ENCODE measurements at regions not wholly inside any gene's neighbourhood (a gene's known extent, or its start where the extent isn't known, plus 50 kb on each side); places are given as distances from the start of the nearest gene placed in this dataset.
"Not testable (repeated sequence)": the region's sequence is repeated elsewhere in the genome, so short reads cannot be mapped to it uniquely, and the experiment has no call there.

DNA sequence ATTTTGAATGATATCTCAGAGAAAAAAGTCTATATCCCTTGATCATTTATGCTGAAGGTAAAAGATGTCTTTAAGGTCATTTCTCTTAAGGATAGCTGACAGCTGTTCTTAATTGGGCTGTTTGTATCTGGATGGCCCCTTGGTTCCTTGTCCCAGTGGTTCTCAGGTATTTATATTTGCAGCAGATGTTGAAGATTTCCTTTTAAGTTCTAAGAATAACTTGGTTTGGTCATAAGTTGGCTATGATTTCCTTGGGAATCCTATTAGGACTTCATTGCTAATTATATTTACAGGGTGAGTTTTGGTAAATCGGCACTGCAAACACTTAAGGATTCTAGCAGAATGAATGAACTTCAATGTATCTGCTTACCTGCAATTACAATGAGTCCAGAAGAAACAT, 460.4 kb upstream of the SGO1 start:
- H3K27me3 Mint-ChIP-seq: no peaks in the 10 kb centered on the region
- intact Hi-C loops (cut with DNase I, micrococcal nuclease): no loop called here
- no peaks in the 10 kb centered on the region for H3K4me1 Mint-ChIP-seq
- ChIA-PET POLR2A (no interaction called here), CTCF (no interaction called here)
- no peak for ATAC-seq
- no peak for DNase-seq
- H3K36me3 Mint-ChIP-seq (ENCODE audit: low read depth): no peaks in the 10 kb centered on the region
- no peak overlapping the region for H3K27ac Mint-ChIP-seq
- H3K9me3 Mint-ChIP-seq (ENCODE audit: low read depth): peaks cover 4% of the 10 kb centered on the region
- no peak overlapping the region for H3K4me3 Mint-ChIP-seq

DNA sequence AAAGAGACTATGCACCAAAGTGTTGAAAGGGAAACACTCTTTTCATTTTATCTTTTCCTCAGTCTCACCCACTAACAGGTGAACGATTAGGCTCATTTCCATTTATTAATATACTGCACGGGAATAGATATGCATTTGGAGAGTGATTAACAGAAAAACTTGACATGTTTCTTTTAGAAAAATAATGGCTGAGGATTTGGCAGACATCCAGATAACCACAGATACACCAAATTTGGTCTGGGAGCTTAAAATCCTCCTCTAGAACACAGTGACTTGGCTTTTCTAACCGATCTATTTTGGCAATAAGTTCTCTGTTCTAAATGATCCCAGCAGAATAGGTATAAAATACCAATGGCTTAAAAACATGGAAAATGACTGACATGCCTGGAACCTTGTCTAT, 459.3 kb upstream of the SGO1 start:
- ATAC-seq: no peak
- Mint-ChIP-seq H3K9me3 (ENCODE audit: low read depth) (peaks cover 4% of the 10 kb centered on the region), H3K27ac (no peak overlapping the region), H3K27me3 (no peaks in the 10 kb centered on the region), H3K4me3 (no peak overlapping the region), H3K4me1 (no peaks in the 10 kb centered on the region), H3K36me3 (ENCODE audit: low read depth) (no peaks in the 10 kb centered on the region)
- DNase-seq: no peak
- intact Hi-C loops (cut with DNase I, micrococcal nuclease): no loop called here
- CTCF ChIA-PET: no interaction called here
- POLR2A ChIA-PET: no interaction called here

DNA sequence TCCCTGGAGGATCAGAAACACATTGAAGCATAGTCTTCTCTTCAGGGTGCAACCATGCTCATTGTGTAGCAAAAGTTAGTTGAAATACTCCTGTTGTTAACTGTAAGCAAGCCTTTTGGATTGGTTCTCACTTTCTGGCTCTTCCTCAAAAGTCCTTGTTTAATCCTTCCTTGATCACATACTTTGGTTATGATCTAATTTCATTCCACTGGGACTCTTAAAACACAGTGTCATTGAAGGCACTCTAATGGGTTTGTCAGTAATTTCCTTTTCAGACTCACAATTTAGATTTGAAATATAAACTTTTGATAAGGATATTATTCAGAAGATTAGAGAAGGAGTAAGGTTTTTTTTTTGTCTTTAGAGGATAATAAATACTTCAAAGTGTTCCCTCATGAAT, 451.7 kb upstream of the SGO1 start:
- H3K36me3 Mint-ChIP-seq (ENCODE audit: low read depth): no peaks in the 10 kb centered on the region
- ChIA-PET POLR2A (no interaction called here), CTCF (no interaction called here)
- no peak overlapping the region for H3K27ac Mint-ChIP-seq
- no peak overlapping the region for H3K4me3 Mint-ChIP-seq
- ATAC-seq (no peak), DNase-seq (no peak)
- intact Hi-C loops (cut with DNase I, micrococcal nuclease): no loop called here
- no peaks in the 10 kb centered on the region for H3K4me1 Mint-ChIP-seq
- no peaks in the 10 kb centered on the region for H3K27me3 Mint-ChIP-seq
- peaks cover 8% of the 10 kb centered on the region for H3K9me3 Mint-ChIP-seq (ENCODE audit: low read depth)

DNA sequence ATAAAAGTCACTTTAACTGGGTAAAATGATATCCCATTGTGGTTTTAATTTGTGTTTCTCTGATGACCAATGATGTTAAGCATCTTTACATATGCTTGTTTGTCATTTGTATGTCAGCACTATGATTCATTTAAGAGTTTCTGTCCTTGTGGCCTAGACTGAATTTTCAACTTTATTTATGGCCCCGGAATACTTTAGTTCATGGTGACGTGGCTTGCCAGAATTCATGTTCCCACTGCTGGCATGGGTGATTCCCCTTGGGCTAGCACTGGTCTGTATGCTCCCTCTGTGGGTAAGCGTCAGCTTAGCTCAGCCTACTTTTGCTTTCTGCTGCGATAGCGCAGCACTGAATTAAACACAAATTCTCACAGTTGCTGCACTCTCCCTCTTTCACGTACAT, 436.3 kb upstream of the SGO1 start:
- Mint-ChIP-seq H3K27ac (no peak overlapping the region), H3K4me1 (no peaks in the 10 kb centered on the region), H3K9me3 (ENCODE audit: low read depth) (peaks cover 23% of the 10 kb centered on the region), H3K4me3 (no peak overlapping the region), H3K36me3 (ENCODE audit: low read depth) (no peaks in the 10 kb centered on the region), H3K27me3 (no peaks in the 10 kb centered on the region)
- DNase-seq (no peak), ATAC-seq (no peak)
- ChIA-PET POLR2A (no interaction called here), CTCF (no interaction called here)
- intact Hi-C loops (cut with DNase I, micrococcal nuclease): no loop called here

DNA sequence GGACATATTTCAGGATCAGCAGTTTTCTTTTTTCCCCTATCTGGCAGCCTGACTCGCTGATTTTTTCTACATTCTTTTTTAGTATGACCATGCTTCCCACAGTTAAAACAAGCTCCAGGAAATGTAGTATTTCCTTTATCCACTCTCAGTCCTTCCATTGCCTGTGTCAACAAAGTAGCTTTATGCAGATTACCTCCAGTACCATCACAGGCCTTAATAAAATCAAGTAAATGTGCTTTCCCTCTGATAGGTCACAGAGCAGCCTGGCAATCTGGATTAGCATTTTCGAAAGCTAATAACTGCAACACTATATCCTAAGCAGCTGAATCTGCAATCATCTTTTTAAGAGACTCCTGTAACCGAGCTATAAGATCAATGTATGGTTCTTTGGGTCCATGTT, 432.6 kb upstream of the SGO1 start:
- H3K9me3 Mint-ChIP-seq (ENCODE audit: low read depth): peaks cover 27% of the 10 kb centered on the region
- H3K27ac Mint-ChIP-seq; H3K27me3 Mint-ChIP-seq; DNase-seq; intact Hi-C loops (cut with DNase I, micrococcal nuclease); H3K36me3 Mint-ChIP-seq (ENCODE audit: low read depth); CTCF ChIA-PET; H3K4me1 Mint-ChIP-seq; H3K4me3 Mint-ChIP-seq; POLR2A ChIA-PET; ATAC-seq: not testable (repeated sequence)

DNA sequence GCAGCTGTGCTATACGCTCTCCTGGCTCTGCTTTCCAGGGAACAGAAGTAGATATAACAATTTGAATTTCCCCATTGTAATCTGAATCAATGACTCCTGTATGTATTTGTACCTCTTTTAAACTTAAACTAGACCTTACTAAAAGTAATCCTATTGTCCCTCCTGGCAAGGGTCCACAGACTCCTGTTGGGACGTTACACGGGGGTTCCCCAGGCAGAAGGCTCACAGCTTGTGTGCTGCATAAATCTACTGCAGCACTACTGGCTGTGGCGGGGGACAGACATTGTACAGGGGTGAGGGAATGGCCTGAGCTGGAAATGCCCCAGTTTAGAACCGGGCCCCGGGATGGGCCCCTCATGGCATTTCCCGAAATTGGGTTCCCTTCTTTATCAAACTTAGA, 432.2 kb upstream of the SGO1 start:
- intact Hi-C loops (cut with DNase I, micrococcal nuclease); H3K36me3 Mint-ChIP-seq (ENCODE audit: low read depth); CTCF ChIA-PET; H3K27me3 Mint-ChIP-seq; ATAC-seq; DNase-seq; POLR2A ChIA-PET; H3K4me1 Mint-ChIP-seq; H3K27ac Mint-ChIP-seq; H3K4me3 Mint-ChIP-seq: not testable (repeated sequence)
- peaks cover 27% of the 10 kb centered on the region for H3K9me3 Mint-ChIP-seq (ENCODE audit: low read depth)

DNA sequence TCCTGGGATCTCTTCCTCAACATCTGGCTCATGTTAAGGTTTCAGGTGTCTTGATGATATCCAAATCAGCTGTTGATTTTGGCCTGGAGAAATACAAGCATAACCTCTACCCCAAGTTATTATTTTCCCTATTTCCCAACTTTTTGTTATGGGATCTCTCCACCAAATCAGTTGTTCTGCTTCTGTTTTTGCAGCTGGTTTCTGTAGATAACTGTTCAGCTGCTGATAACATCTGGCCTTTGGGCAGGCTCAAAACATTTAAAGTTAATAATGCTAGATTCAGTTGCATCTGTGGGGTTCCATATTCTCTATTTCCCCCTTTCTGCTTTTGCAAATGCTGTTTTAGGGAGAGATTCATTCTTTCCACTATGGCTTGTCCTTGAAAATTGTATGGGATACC, 430.0 kb upstream of the SGO1 start:
- H3K36me3 Mint-ChIP-seq (ENCODE audit: low read depth); H3K4me1 Mint-ChIP-seq; DNase-seq; POLR2A ChIA-PET; H3K4me3 Mint-ChIP-seq; ATAC-seq; CTCF ChIA-PET; H3K27me3 Mint-ChIP-seq; intact Hi-C loops (cut with DNase I, micrococcal nuclease); H3K27ac Mint-ChIP-seq: not testable (repeated sequence)
- H3K9me3 Mint-ChIP-seq (ENCODE audit: low read depth): peaks cover 39% of the 10 kb centered on the region

DNA sequence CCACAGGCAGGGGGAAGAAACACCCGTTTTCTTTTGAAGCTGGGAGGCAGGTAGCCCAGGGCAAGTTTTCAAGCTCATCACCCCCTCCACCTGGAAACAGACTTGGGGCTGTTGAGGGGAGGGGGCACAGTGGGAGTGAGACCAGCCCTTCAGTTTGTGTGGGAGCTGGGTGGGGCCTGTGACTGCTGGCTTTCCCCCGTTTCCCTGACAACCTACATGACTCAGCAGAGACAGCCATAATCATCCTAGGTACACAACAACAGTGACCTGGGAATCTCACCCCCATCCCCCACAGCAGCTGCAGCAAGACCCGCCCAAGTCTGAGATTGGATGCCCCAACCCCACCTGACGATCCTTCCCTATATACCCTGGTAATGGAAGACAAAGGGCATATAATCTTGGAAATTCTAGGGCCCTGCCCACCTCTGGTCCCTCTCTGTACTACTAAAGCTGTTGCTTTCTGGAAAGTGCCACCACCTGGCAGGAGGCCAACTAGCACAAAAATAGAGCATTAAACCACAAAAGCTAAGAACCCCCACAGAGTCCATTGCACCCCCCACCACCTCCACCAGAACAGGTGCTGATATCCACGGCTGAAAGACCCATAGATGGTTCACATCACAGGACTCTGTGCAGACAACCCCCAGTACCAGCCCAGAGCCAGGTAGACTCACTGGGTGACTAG, 422.2 kb upstream of the SGO1 start:
- intact Hi-C loops (cut with DNase I, micrococcal nuclease): no loop called here
- CTCF ChIA-PET: no interaction called here
- no peak for ATAC-seq
- DNase-seq: no peak
- no peaks in the 10 kb centered on the region for H3K4me1 Mint-ChIP-seq
- no peaks in the 10 kb centered on the region for H3K27me3 Mint-ChIP-seq
- peaks cover 59% of the 10 kb centered on the region for H3K9me3 Mint-ChIP-seq (ENCODE audit: low read depth)
- no peak overlapping the region for H3K27ac Mint-ChIP-seq
- peaks cover under 1% of the 10 kb centered on the region for H3K36me3 Mint-ChIP-seq (ENCODE audit: low read depth)
- H3K4me3 Mint-ChIP-seq: no peak overlapping the region
- POLR2A ChIA-PET: no interaction called here

DNA sequence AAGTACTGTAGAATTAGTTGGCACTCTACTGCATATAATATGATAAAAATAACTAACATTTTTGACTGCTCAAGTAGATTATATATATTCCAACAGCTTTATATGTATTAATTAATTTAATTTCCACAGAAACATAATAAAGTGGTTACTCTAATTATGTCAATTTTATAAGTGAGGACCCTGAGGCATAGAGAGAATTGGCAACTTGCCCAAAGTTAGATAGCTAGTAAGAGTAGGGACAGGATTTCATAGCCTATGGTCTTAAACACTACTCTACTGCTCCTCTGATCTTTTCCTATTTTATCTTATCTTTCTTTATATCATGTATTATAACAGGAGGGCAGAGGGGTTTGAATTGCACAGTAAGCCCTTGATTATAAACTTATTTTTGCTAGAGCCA, 418.7 kb upstream of the SGO1 start:
- no peak for DNase-seq
- H3K36me3 Mint-ChIP-seq (ENCODE audit: low read depth): no peaks in the 10 kb centered on the region
- peaks cover 43% of the 10 kb centered on the region for H3K9me3 Mint-ChIP-seq (ENCODE audit: low read depth)
- H3K27me3 Mint-ChIP-seq: no peaks in the 10 kb centered on the region
- POLR2A ChIA-PET: no interaction called here
- intact Hi-C loops (cut with DNase I, micrococcal nuclease): no loop called here
- CTCF ChIA-PET: no interaction called here
- no peaks in the 10 kb centered on the region for H3K4me1 Mint-ChIP-seq
- no peak for ATAC-seq
- no peak overlapping the region for H3K27ac Mint-ChIP-seq
- no peak overlapping the region for H3K4me3 Mint-ChIP-seq

DNA sequence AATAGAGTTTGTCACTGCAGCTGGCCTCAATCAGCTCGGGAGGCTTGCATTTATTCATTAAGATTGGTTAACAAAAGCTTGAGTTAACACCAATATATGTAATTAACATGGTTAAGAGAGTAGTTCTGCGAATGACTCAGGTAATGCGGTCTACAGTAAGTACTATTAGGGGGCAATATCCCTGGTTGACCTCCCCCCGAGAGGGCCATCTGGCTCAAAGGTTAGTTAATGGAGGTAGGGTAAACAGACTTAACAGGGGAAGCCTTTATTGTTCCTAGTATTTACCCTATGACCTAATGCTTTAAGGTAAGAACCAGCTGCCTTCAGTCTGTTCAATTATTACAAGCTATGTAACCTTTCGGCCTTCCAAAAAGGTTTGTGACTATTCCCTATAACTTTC, 403.3 kb upstream of the SGO1 start:
- Mint-ChIP-seq H3K36me3 (ENCODE audit: low read depth) (no peaks in the 10 kb centered on the region), H3K4me1 (no peaks in the 10 kb centered on the region), H3K9me3 (ENCODE audit: low read depth) (peaks cover 17% of the 10 kb centered on the region), H3K4me3 (no peak overlapping the region), H3K27me3 (no peaks in the 10 kb centered on the region), H3K27ac (no peak overlapping the region)
- CTCF ChIA-PET: no interaction called here
- ATAC-seq: no peak
- POLR2A ChIA-PET: no interaction called here
- no peak for DNase-seq
- intact Hi-C loops (cut with DNase I, micrococcal nuclease): no loop called here

DNA sequence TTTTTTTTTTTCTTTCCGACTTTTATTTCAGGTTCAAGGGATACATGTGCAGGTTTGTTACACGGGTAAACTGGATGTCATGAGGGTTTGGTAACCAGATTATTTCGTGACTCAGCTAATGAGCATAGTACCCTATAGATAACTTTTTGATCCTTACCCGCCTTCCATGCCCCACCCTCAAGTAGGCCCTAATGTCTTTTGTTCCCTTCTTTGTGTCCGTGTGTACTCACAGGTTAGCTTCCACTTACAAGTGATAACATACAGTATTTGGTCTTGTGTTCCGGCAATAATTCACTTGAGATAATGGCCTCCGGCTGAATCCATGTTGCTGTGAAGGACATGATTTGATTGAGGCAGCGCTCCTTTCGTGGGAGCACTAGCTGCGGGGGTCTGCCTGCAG, 402.8 kb upstream of the SGO1 start:
- no peak overlapping the region for H3K27ac Mint-ChIP-seq
- DNase-seq (no peak), ATAC-seq (no peak)
- POLR2A ChIA-PET: no interaction called here
- no peaks in the 10 kb centered on the region for H3K4me1 Mint-ChIP-seq
- CTCF ChIA-PET: no interaction called here
- H3K36me3 Mint-ChIP-seq (ENCODE audit: low read depth): no peaks in the 10 kb centered on the region
- intact Hi-C loops (cut with DNase I, micrococcal nuclease): no loop called here
- H3K27me3 Mint-ChIP-seq: no peaks in the 10 kb centered on the region
- H3K4me3 Mint-ChIP-seq: no peak overlapping the region
- H3K9me3 Mint-ChIP-seq (ENCODE audit: low read depth): peaks cover 16% of the 10 kb centered on the region

DNA sequence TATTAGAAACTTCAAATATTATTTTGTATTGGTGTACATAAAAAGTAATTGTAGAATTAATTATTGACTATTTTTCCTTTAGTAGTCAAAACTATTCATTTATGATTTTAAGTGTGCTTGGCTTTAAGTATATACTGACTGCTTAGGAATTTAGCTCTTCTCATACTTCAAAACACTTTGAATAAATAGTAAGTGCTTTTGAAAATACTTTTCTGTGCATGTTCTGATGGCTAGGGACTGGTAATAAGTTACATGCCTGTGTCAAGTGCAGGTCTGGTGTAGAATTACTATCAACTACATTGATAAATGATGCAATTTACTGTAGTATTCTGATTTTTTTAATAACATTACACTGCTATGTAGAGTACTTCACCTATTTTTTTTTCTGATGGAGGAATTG, 397.6 kb upstream of the SGO1 start:
- ChIA-PET CTCF (no interaction called here), POLR2A (no interaction called here)
- Mint-ChIP-seq H3K9me3 (ENCODE audit: low read depth) (peaks cover 2% of the 10 kb centered on the region), H3K4me3 (no peak overlapping the region), H3K36me3 (ENCODE audit: low read depth) (no peaks in the 10 kb centered on the region), H3K27ac (no peak overlapping the region), H3K4me1 (no peaks in the 10 kb centered on the region), H3K27me3 (no peaks in the 10 kb centered on the region)
- DNase-seq (no peak), ATAC-seq (no peak)
- intact Hi-C loops (cut with DNase I, micrococcal nuclease): no loop called here

DNA sequence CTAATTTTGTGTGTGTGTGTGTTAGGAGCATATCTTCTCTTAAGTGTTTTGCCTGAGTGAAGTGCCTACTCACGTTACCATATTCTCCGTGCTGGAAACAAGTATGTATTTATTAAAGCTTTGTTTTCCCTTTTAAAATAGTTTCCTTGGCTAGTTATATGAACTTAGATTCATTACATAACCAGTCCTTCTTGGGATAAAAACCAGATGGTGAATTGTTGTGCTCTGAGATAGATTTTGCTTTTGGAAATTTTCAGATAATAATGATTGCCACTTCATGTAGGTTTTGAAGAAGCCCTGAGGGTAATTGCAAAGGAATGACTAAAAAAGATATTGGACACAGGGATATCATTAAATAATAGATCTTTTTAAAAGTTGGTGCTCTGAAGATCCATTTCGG, 390.2 kb upstream of the SGO1 start:
- ChIA-PET POLR2A (no interaction called here), CTCF (no interaction called here)
- Mint-ChIP-seq H3K36me3 (ENCODE audit: low read depth) (no peaks in the 10 kb centered on the region), H3K27ac (no peak overlapping the region), H3K4me1 (no peaks in the 10 kb centered on the region), H3K4me3 (no peak overlapping the region), H3K27me3 (no peaks in the 10 kb centered on the region), H3K9me3 (ENCODE audit: low read depth) (peaks cover 7% of the 10 kb centered on the region)
- DNase-seq: no peak
- intact Hi-C loops (cut with DNase I, micrococcal nuclease): no loop called here
- no peak for ATAC-seq
